Skeletal muscle tissue (tissue), 3 donors: ENCODE measurements at regions not wholly inside any gene's neighbourhood (a gene's known extent, or its start where the extent isn't known, plus 50 kb on each side); places are given as distances from the start of the nearest gene placed in this dataset.

Source experiments
- H3K27ac ChIP-seq: one replicate; pipeline ENCODE4 v1.7.0; 2013; ENCODE audit warnings: mild to moderate bottlenecking, low read depth, low read length, inconsistent platforms
- H3K27me3 ChIP-seq, 3 donors: one replicate each; pipeline ENCODE4 v1.7.0; 2013; ENCODE audit warnings: low read length in 3 of 3; ENCODE audit not compliant: control insufficient read depth in 3 of 3, insufficient read depth in 3 of 3
- H3K36me3 ChIP-seq, 3 donors: one replicate each; pipeline ENCODE4 v1.7.0; 2013; ENCODE audit warnings: low read length in 3 of 3; ENCODE audit not compliant: control insufficient read depth in 3 of 3, insufficient read depth in 3 of 3
- H3K4me1 ChIP-seq, 3 donors: one replicate each; pipeline ENCODE4 v1.7.0; 2013; ENCODE audit warnings: low read length in 3 of 3, mild to moderate bottlenecking in 3 of 3; ENCODE audit not compliant: control insufficient read depth in 3 of 3, insufficient read depth in 3 of 3
- H3K4me3 ChIP-seq, 3 donors: one replicate each; pipeline ENCODE4 v1.7.0; 2013; ENCODE audit warnings: low read length in 3 of 3
- H3K9ac ChIP-seq, 3 donors: one replicate each; pipeline ENCODE4 v1.7.0; 2013; ENCODE audit warnings: low read length in 3 of 3, mild to moderate bottlenecking in 3 of 3, moderate library complexity in 2 of 3, low read depth in 1 of 3
- H3K9me3 ChIP-seq, 3 donors: one replicate each; pipeline ENCODE4 v1.7.0; 2013; ENCODE audit warnings: low read length in 3 of 3; ENCODE audit not compliant: control insufficient read depth in 3 of 3
- donor health status: Osteomylitis.

- Histone ChIP-seq H3K9me3 (no peaks in the 10 kb centered on the region), H3K27me3 (no peaks in the 10 kb centered on the region), H3K27ac (no peak overlapping the region), H3K4me1 (no peaks in the 10 kb centered on the region), H3K4me3 (no peak overlapping the region), H3K9ac (no peak overlapping the region), H3K36me3 (no peaks in the 10 kb centered on the region)
Measured at GRCh38 chr14:71235875-71236274, 328.6 kb downstream of the PCNX1 start.

DNA sequence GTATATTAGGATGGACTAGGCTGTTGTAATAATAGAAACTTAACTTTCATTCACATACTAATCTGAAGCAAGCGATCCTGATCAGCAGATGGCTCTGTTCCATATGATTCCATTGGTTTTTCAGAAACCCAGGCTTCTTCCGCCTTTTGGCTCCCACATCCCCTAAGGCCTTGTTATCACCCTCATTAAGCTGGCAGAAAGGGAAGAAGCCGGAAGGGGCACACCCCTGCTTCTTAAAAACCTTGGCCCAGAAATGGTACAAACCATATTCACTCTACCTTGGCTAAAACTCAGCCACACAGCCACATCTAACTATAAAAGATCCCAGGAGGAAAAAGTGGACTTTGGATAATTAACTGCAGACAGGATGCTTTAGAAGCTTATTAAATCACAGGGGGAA lies 329.2 kb downstream of the PCNX1 start:
- H3K27ac ChIP-seq = no peak overlapping the region
- H3K36me3 ChIP-seq = no peaks in the 10 kb centered on the region
- no peaks in the 10 kb centered on the region for H3K27me3 ChIP-seq
- H3K4me3 ChIP-seq = no peak overlapping the region
- H3K4me1 ChIP-seq = peaks cover 0 to 1% (median 0%) of the 10 kb centered on the region in 3 donors
- H3K9me3 ChIP-seq = no peaks in the 10 kb centered on the region
- H3K9ac ChIP-seq = no peak overlapping the region

- H3K27me3 ChIP-seq = no peaks in the 10 kb centered on the region
- no peak overlapping the region for H3K4me3 ChIP-seq
- H3K36me3 ChIP-seq = no peaks in the 10 kb centered on the region
- H3K9ac ChIP-seq = no peak overlapping the region
- peaks cover 4 to 10% (median 4%) of the 10 kb centered on the region in 3 donors for H3K4me1 ChIP-seq
- no peak overlapping the region for H3K27ac ChIP-seq
- H3K9me3 ChIP-seq = no peaks in the 10 kb centered on the region
Measured at GRCh38 chr14:71237556-71237955, 330.3 kb downstream of the PCNX1 start.

GRCh38 chr14:71238835-71239234 lies 331.6 kb downstream of the PCNX1 start:
- no peak overlapping the region for H3K9ac ChIP-seq
- no peaks in the 10 kb centered on the region for H3K36me3 ChIP-seq
- H3K27me3 ChIP-seq = no peaks in the 10 kb centered on the region
- no peaks in the 10 kb centered on the region for H3K9me3 ChIP-seq
- H3K27ac ChIP-seq = no peak overlapping the region
- no peak overlapping the region for H3K4me3 ChIP-seq
- peaks cover 4 to 10% (median 6%) of the 10 kb centered on the region in 3 donors for H3K4me1 ChIP-seq

DNA sequence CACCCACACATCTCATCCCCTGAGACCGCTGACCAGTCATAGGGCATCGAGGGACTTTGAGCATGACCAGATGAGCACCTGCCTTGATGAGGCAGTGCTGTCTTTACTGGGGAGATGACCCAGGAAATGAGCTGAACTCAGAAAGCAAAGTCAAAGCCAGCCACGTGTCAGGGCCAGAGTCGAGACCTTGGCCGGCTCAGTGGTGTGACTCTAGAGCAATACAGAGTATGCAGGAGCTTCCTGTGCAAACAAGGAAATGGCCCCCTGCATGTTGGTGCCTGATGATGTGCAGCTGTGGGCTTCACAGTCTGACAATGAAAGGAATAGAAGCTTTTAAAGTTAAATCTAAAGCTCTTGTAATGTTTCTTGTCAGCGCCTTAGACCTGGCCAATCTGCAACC lies 332.9 kb downstream of the PCNX1 start:
- no peaks in the 10 kb centered on the region for H3K27me3 ChIP-seq
- H3K27ac ChIP-seq = no peak overlapping the region
- no peaks in the 10 kb centered on the region for H3K9me3 ChIP-seq
- no peak overlapping the region for H3K9ac ChIP-seq
- H3K4me3 ChIP-seq = no peak overlapping the region
- H3K4me1 ChIP-seq = peaks cover 4 to 10% (median 6%) of the 10 kb centered on the region in 3 donors
- H3K36me3 ChIP-seq = no peaks in the 10 kb centered on the region

GRCh38 chr14:71240866-71241520 lies 333.7 kb downstream of the PCNX1 start:
- Histone ChIP-seq H3K4me1 (peaks cover 4 to 10% (median 6%) of the 10 kb centered on the region in 3 donors), H3K36me3 (no peaks in the 10 kb centered on the region), H3K9ac (no peak overlapping the region), H3K4me3 (no peak overlapping the region), H3K27me3 (no peaks in the 10 kb centered on the region), H3K27ac (no peak overlapping the region), H3K9me3 (no peaks in the 10 kb centered on the region)

- Histone ChIP-seq H3K4me1 (peaks cover 4 to 10% (median 6%) of the 10 kb centered on the region in 3 donors), H3K4me3 (no peak overlapping the region), H3K9ac (no peak overlapping the region), H3K27ac (no peak overlapping the region), H3K9me3 (peaks cover 0 to 3% (median 0%) of the 10 kb centered on the region in 3 donors), H3K36me3 (no peaks in the 10 kb centered on the region), H3K27me3 (no peaks in the 10 kb centered on the region)
Measured at GRCh38 chr14:71242237-71242748, 335.0 kb downstream of the PCNX1 start.

DNA sequence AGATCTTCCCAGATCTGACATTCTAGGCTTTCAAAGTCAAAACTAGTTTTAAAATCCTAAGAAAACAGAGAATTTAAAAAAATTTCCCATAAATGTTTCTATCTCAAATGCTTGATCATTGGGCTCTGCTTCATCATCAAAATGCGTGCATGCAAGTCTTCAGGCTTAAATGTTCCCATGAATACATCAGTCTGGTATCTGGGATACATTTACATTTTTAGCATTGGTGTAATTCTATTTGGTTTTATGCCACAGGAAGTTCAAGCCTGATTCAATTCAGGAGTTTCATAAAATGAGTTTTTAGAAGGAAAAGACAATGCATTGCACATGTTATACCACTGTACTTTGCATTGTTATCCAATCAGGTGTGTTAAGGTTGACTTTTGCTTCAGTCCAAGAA lies 336.4 kb downstream of the PCNX1 start:
- H3K27me3 ChIP-seq = no peaks in the 10 kb centered on the region
- no peaks in the 10 kb centered on the region for H3K36me3 ChIP-seq
- H3K27ac ChIP-seq = no peak overlapping the region
- peaks cover 0 to 3% (median 0%) of the 10 kb centered on the region in 3 donors for H3K9me3 ChIP-seq
- H3K4me1 ChIP-seq = peaks cover 4 to 10% (median 6%) of the 10 kb centered on the region in 3 donors
- H3K9ac ChIP-seq = no peak overlapping the region
- no peak overlapping the region for H3K4me3 ChIP-seq

DNA sequence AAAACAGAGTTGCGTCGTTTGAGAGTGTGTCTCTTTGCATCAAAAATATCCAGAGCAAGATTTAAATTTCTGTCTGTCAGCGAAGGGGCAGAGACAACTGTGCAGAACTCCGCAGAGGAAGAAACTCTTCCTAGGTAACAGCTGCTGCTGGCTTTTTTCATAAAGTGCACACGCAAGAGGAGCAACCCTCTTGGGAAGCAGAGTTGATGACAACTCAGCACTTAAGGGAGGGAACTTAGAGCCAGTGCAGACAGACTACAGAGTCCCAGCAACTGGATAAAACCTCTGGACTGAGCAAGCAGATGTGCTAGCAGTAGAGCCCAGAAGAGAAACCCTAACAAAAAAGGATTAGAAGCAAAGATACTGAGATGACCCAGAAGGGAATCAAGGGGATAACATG lies 337.1 kb downstream of the PCNX1 start:
- no peak overlapping the region for H3K9ac ChIP-seq
- H3K4me3 ChIP-seq = no peak overlapping the region
- H3K27me3 ChIP-seq = no peaks in the 10 kb centered on the region
- H3K36me3 ChIP-seq = no peaks in the 10 kb centered on the region
- peaks cover 4 to 10% (median 6%) of the 10 kb centered on the region in 3 donors for H3K4me1 ChIP-seq
- H3K27ac ChIP-seq = no peak overlapping the region
- peaks cover 0 to 3% (median 0%) of the 10 kb centered on the region in 3 donors for H3K9me3 ChIP-seq

DNA sequence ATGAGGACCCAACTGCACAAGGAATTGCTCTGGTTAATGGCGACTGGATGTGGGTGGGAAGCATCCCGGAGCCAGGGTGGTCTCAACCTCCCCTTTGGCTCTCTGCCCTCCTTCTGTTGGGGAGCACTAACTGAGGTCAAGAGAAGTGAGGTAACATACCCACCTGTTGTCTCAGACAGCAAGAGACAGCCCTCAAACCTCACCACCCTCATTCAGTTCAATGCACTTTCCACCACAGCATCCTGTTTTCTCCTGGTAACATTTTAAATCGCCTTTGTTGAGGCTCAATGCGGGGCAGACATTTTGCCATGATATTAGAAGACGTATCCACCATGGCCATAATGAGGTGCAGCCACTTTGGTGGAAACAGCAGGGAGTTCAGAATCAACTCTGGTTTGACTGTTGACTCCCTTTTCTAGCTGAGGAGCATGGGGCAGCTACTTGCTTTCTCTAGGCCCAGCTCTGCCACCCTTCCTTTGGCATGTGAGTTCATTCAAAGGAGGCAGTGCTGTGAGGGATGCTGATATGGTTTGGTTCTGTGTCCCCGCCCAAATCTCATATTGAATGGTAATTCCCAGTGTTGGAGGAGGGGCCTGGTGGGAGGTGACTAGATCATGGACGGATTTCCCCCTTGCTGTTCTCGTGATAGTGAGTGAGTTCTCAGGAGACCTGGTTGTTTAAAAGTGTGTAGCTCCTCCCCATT lies 338.6 kb downstream of the PCNX1 start:
- no peaks in the 10 kb centered on the region for H3K27me3 ChIP-seq
- no peaks in the 10 kb centered on the region for H3K36me3 ChIP-seq
- no peak overlapping the region for H3K27ac ChIP-seq
- H3K9me3 ChIP-seq = peaks cover 0 to 3% (median 0%) of the 10 kb centered on the region in 3 donors
- no peak overlapping the region for H3K4me3 ChIP-seq
- no peak overlapping the region for H3K9ac ChIP-seq
- peaks cover 4 to 10% (median 6%) of the 10 kb centered on the region in 3 donors for H3K4me1 ChIP-seq
